Panc1 (cell line): ENCODE measurements at regions not wholly inside any gene's neighbourhood (a gene's known extent, or its start where the extent isn't known, plus 50 kb on each side); places are given as distances from the start of the nearest gene placed in this dataset.

Experiments
- ATAC-seq: fragments of 200-7000 bp; cut with Tn5 transposase; 2 replicates; pipeline ENCODE4 v1.9.1; 2020; ENCODE audit warnings: mild to moderate bottlenecking, moderate library complexity
- BruUV-seq: library from RNA; stranded (reverse); fragments of 400-500 nt; replicated peaks from 2 replicates; lab custom pipeline; 2021; lab: Mats Ljungman, UMichigan
- CTCF ChIA-PET: fragments of 300-600 bp; sonication (Branson Sonifier 250); formaldehyde crosslinking; loops from one replicate; lab custom pipeline; 2022; ENCODE audit warnings: antibody characterized with exemption; lab: Charles Lee
- POLR2A ChIA-PET: fragments of 300-600 bp; sonication (Branson Sonifier 250); formaldehyde crosslinking; loops from one replicate; lab custom pipeline; 2022; ENCODE audit warnings: antibody characterized with exemption; lab: Charles Lee
- DNase-seq: peaks from one replicate; pipeline ENCODE4 v3.0.0-alpha.2; 2010; ENCODE audit warnings: low read depth, low spot score
- H3K27ac ChIP-seq: 2 replicates; pipeline ENCODE4 v1.5.1; 2011; ENCODE audit warnings: mild to moderate bottlenecking, low read length, inconsistent platforms
- H3K27me3 ChIP-seq: fragments of 200-500 bp; sonication (Bioruptor generic); 2 replicates; pipeline ENCODE4 v1.6.0; 2014; ENCODE audit warnings: low read length, inconsistent platforms; ENCODE audit not compliant: control insufficient read depth, insufficient read depth
- H3K36me3 ChIP-seq: fragments of 200-500 bp; sonication (Bioruptor generic); 2 replicates; pipeline ENCODE4 v1.5.1; 2014; ENCODE audit warnings: inconsistent platforms, mild to moderate bottlenecking, low read length, moderate library complexity; ENCODE audit not compliant: control insufficient read depth, insufficient read depth
- H3K4me1 ChIP-seq: 2 replicates; pipeline ENCODE4 v1.5.1; 2011; ENCODE audit warnings: inconsistent platforms, mild to moderate bottlenecking, low read length, moderate library complexity; ENCODE audit not compliant: control insufficient read depth, insufficient read depth
- H3K4me3 ChIP-seq, 2 experiments: 2 replicates each; pipeline ENCODE4 v1.5.1; 2011 to 2012; ENCODE audit warnings: low read depth in 2 of 2, low read length in 2 of 2, mild to moderate bottlenecking in 2 of 2, inconsistent platforms in 1 of 2, moderate library complexity in 1 of 2
- H3K9me3 ChIP-seq: fragments of 200-500 bp; sonication (Bioruptor generic); 2 replicates; pipeline ENCODE4 v1.5.1; 2014; ENCODE audit warnings: low read depth, mild to moderate bottlenecking, inconsistent platforms, low read length, moderate library complexity; ENCODE audit not compliant: control insufficient read depth, insufficient read depth
- CTCF ChIP-seq: fragments of 450-650 bp; IDR thresholded peaks from 2 replicates; pipeline ENCODE4 v1.5.1; 2017; ENCODE audit warnings: mild to moderate bottlenecking
- POLR2AphosphoS5 ChIP-seq: IDR thresholded peaks from 2 replicates; pipeline ENCODE4 v1.6.1; 2012; ENCODE audit warnings: mild to moderate bottlenecking, low read depth, low read length, moderate library complexity
- REST ChIP-seq, 2 experiments: IDR thresholded peaks; 2 replicates each; pipeline ENCODE4 v1.6.1; 2011 to 2012; ENCODE audit warnings: low read depth in 2 of 2, control low read depth in 1 of 2, low read length in 1 of 2, mild to moderate bottlenecking in 1 of 2, moderate library complexity in 1 of 2; ENCODE audit not compliant: insufficient read depth in 1 of 2
- SIN3A ChIP-seq: IDR thresholded peaks from 2 replicates; pipeline ENCODE4 v1.6.1; 2012; ENCODE audit warnings: low read depth, mild to moderate bottlenecking, low read length, moderate library complexity, borderline replicate concordance; ENCODE audit not compliant: insufficient read depth
- TCF7L2 ChIP-seq: IDR thresholded peaks from 2 replicates; pipeline ENCODE4 v1.6.1; 2011; ENCODE audit warnings: mild to moderate bottlenecking, low read depth, low read length, inconsistent platforms
- in situ Hi-C: cut with HindIII; loops from 2 replicates; pipeline ENCODE4 v1.10.0; 2016; ENCODE audit warnings: low sequenced_read_pairs, low pct_unique_long_range_greater_than_20kb
- intact Hi-C: fragments of 100-400 bp; cut with micrococcal nuclease; formaldehyde crosslinking; loops from one replicate; pipeline ENCODE4 v1.10.0; 2022; ENCODE audit not compliant: unreplicated experiment

- in situ Hi-C loops (no loop called here), intact Hi-C loops (no loop called here)
- H3K27ac ChIP-seq = no peak overlapping the region
- no peaks in the 10 kb centered on the region for H3K4me1 ChIP-seq
- BruUV-seq = no TSS peak
- no peaks in the 10 kb centered on the region for H3K36me3 ChIP-seq
- H3K4me3 ChIP-seq = no peak overlapping the region
- ATAC-seq = no peak
- no peaks in the 10 kb centered on the region for H3K9me3 ChIP-seq
- no peak for DNase-seq
- TF ChIP-seq TCF7L2 (no peak), REST (IDR thresholded peaks at IDR 0.05; ENCODE audit: insufficient read depth in 1 of 2, low read depth in 2 of 2, low read length in 1 of 2) (no peak), POLR2AphosphoS5 (no peak)
- no peaks in the 10 kb centered on the region for H3K27me3 ChIP-seq
- CTCF ChIA-PET = no interaction called here
- POLR2A ChIA-PET = no interaction called here
Observed at GRCh38 chr7:12995912-12996469, 308.6 kb downstream of the ARL4A start.

GRCh38 chr7:13007331-13007730 is 319.9 kb downstream of the ARL4A start:
- Histone ChIP-seq H3K4me3 (no peak overlapping the region), H3K9me3 (no peaks in the 10 kb centered on the region), H3K4me1 (no peaks in the 10 kb centered on the region), H3K27me3 (no peaks in the 10 kb centered on the region), H3K36me3 (no peaks in the 10 kb centered on the region), H3K27ac (no peak overlapping the region)
- intact Hi-C loops (no loop called here), in situ Hi-C loops (no loop called here)
- BruUV-seq = no TSS peak
- no peak for ATAC-seq
- no peak for DNase-seq
- ChIA-PET CTCF (no interaction called here), POLR2A (no interaction called here)
- no peak for TF ChIP-seq CTCF
- no peak for TF ChIP-seq SIN3A
- TF ChIP-seq POLR2AphosphoS5 = no peak
- no peak for TF ChIP-seq TCF7L2
- TF ChIP-seq REST (IDR thresholded peaks at IDR 0.05; ENCODE audit: insufficient read depth in 1 of 2, low read depth in 2 of 2, low read length in 1 of 2) = no peak
